ENCODE measurements at regions not wholly inside any gene's neighbourhood (a gene's known extent, or its start where the extent isn't known, plus 50 kb on each side); places are given as distances from the start of the nearest gene placed in this dataset.

- DNase-seq = no peak
Measured at GRCh38 chr1:182118851-182119250, 57.3 kb upstream of the ZNF648 start.

DNA sequence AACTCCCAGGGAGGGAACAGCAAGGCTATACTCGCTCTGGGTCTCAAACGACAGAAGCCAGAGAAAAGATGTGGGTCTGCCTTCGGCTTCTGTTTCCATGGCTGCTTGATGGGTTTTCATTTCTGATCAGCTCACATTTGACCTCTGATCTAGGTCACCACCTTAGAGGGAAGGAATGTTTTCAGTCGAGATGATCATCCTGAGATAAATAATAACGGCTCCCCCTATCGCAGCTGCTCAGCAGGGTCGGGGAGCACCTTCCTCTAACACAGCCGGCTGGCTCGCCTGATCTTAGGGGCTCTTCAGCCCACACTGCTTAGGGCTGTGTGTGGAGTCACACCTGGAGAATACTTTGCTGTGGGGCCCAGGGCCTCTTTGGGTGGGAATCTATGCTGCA lies 53.1 kb upstream of the ZNF648 start:
- DNase-seq = no peak

GRCh38 chr1:182113879-182114626 lies 52.5 kb upstream of the ZNF648 start:
- no peak for DNase-seq

DNA sequence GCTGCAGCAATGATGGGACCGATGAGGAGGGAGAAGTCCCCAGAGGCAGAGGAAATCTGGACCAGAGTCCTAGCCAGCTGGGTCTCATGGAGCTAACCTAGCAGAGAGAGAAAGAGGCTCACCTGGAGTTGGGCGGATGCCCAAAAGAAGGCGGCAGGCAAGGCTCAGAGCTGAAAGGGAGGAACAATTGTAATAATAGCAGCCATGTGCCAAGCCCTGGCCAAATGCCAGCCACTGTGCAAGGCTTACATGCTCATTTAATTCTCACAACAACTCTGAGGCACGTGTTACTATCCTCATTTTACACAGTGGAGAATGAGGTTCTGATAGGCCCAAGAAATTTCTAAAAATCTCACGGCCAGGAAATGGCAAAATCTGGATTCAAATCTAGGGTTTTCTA lies 50.0 kb upstream of the ZNF648 start:
- peak; percentile 75 for DNase-seq
